WI38 (cell line): ENCODE measurements at regions not wholly inside any gene's neighbourhood (a gene's known extent, or its start where the extent isn't known, plus 50 kb on each side); places are given as distances from the start of the nearest gene placed in this dataset.

Experiments
- H3K4me3 ChIP-seq: 2 replicates; pipeline ENCODE4 v1.5.1; 2011; ENCODE audit warnings: low read depth, mild to moderate bottlenecking, control low read depth, low read length
- CTCF ChIP-seq: IDR thresholded peaks from 2 replicates; pipeline ENCODE4 v1.5.1; 2012; ENCODE audit warnings: low read depth, mild to moderate bottlenecking, control low read depth, low read length

GRCh38 chr14:97311411-97311810 lies 514.2 kb downstream of the VRK1 start:
- no peak for TF ChIP-seq CTCF
- no peak overlapping the region for H3K4me3 ChIP-seq

GRCh38 chr14:97312910-97313309 lies 515.7 kb downstream of the VRK1 start:
- no peak for TF ChIP-seq CTCF
- no peak overlapping the region for H3K4me3 ChIP-seq

GRCh38 chr14:97315790-97316189 lies 518.6 kb downstream of the VRK1 start:
- no peak overlapping the region for H3K4me3 ChIP-seq
- TF ChIP-seq CTCF = no peak

- no peak for TF ChIP-seq CTCF
- H3K4me3 ChIP-seq = no peak overlapping the region
These were observed 521.2 kb downstream of the VRK1 start for GRCh38 chr14:97318380-97318779.

- H3K4me3 ChIP-seq = no peak overlapping the region
- TF ChIP-seq CTCF = no peak
These were observed 522.5 kb downstream of the VRK1 start for GRCh38 chr14:97319691-97320090.

- no peak for TF ChIP-seq CTCF
These were observed 531.6 kb downstream of the VRK1 start for GRCh38 chr14:97328743-97329142.

DNA sequence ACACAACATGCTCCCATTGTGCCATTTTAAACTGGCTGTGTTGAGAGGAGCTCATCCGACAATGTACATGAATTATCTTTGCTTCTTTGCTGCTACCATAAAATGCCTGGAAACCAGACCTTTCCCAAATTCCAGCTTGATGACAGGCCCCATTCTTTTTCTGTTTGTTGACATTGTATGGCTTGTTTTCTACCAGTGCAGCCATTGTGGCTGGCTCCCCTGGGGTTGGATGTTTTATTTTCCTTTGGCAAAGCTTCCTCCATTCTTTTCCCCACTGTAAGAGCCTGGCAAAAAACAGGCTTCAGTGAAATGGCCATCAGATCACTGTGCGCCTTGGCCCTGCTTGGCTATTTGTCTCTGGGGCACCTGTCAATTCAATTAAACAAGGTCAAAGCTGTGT lies 532.5 kb downstream of the VRK1 start:
- no peak overlapping the region for H3K4me3 ChIP-seq
- no peak for TF ChIP-seq CTCF

More at GRCh38 chr14:97328743-97329142, 531.6 kb downstream of the VRK1 start:
- H3K4me3 ChIP-seq = no peak overlapping the region
